H1 (cell line): ENCODE measurements at regions not wholly inside any gene's neighbourhood (a gene's known extent, or its start where the extent isn't known, plus 50 kb on each side); places are given as distances from the start of the nearest gene placed in this dataset.

Experiments used
- ATF2 ChIP-seq: IDR thresholded peaks from 2 replicates; pipeline ENCODE4 v1.6.1; 2012; ENCODE audit warnings: low read length, inconsistent platforms
- RXRA ChIP-seq: IDR thresholded peaks from 2 replicates; pipeline ENCODE4 v1.6.1; 2011; ENCODE audit warnings: low read depth, mild to moderate bottlenecking, low read length, moderate library complexity; ENCODE audit not compliant: insufficient read depth
- SRF ChIP-seq: IDR thresholded peaks from 2 replicates; pipeline ENCODE4 v1.6.1; 2011; ENCODE audit warnings: mild to moderate bottlenecking, low read depth, low read length, moderate library complexity
- TF ChIP-seq, protein P1 (sequence below): fragments of 300-600 bp; sonication (generic); IDR thresholded peaks from 2 replicates; pipeline ENCODE4 v1.7.1; 2012; ENCODE audit warnings: low read length, moderate library complexity, mild to moderate bottlenecking, inconsistent platforms; ENCODE audit not compliant: insufficient replicate concordance

GRCh38 chr10:2746638-2747037 lies 320.7 kb upstream of the PFKP start (continued):
- TF ChIP-seq, protein P1, sequence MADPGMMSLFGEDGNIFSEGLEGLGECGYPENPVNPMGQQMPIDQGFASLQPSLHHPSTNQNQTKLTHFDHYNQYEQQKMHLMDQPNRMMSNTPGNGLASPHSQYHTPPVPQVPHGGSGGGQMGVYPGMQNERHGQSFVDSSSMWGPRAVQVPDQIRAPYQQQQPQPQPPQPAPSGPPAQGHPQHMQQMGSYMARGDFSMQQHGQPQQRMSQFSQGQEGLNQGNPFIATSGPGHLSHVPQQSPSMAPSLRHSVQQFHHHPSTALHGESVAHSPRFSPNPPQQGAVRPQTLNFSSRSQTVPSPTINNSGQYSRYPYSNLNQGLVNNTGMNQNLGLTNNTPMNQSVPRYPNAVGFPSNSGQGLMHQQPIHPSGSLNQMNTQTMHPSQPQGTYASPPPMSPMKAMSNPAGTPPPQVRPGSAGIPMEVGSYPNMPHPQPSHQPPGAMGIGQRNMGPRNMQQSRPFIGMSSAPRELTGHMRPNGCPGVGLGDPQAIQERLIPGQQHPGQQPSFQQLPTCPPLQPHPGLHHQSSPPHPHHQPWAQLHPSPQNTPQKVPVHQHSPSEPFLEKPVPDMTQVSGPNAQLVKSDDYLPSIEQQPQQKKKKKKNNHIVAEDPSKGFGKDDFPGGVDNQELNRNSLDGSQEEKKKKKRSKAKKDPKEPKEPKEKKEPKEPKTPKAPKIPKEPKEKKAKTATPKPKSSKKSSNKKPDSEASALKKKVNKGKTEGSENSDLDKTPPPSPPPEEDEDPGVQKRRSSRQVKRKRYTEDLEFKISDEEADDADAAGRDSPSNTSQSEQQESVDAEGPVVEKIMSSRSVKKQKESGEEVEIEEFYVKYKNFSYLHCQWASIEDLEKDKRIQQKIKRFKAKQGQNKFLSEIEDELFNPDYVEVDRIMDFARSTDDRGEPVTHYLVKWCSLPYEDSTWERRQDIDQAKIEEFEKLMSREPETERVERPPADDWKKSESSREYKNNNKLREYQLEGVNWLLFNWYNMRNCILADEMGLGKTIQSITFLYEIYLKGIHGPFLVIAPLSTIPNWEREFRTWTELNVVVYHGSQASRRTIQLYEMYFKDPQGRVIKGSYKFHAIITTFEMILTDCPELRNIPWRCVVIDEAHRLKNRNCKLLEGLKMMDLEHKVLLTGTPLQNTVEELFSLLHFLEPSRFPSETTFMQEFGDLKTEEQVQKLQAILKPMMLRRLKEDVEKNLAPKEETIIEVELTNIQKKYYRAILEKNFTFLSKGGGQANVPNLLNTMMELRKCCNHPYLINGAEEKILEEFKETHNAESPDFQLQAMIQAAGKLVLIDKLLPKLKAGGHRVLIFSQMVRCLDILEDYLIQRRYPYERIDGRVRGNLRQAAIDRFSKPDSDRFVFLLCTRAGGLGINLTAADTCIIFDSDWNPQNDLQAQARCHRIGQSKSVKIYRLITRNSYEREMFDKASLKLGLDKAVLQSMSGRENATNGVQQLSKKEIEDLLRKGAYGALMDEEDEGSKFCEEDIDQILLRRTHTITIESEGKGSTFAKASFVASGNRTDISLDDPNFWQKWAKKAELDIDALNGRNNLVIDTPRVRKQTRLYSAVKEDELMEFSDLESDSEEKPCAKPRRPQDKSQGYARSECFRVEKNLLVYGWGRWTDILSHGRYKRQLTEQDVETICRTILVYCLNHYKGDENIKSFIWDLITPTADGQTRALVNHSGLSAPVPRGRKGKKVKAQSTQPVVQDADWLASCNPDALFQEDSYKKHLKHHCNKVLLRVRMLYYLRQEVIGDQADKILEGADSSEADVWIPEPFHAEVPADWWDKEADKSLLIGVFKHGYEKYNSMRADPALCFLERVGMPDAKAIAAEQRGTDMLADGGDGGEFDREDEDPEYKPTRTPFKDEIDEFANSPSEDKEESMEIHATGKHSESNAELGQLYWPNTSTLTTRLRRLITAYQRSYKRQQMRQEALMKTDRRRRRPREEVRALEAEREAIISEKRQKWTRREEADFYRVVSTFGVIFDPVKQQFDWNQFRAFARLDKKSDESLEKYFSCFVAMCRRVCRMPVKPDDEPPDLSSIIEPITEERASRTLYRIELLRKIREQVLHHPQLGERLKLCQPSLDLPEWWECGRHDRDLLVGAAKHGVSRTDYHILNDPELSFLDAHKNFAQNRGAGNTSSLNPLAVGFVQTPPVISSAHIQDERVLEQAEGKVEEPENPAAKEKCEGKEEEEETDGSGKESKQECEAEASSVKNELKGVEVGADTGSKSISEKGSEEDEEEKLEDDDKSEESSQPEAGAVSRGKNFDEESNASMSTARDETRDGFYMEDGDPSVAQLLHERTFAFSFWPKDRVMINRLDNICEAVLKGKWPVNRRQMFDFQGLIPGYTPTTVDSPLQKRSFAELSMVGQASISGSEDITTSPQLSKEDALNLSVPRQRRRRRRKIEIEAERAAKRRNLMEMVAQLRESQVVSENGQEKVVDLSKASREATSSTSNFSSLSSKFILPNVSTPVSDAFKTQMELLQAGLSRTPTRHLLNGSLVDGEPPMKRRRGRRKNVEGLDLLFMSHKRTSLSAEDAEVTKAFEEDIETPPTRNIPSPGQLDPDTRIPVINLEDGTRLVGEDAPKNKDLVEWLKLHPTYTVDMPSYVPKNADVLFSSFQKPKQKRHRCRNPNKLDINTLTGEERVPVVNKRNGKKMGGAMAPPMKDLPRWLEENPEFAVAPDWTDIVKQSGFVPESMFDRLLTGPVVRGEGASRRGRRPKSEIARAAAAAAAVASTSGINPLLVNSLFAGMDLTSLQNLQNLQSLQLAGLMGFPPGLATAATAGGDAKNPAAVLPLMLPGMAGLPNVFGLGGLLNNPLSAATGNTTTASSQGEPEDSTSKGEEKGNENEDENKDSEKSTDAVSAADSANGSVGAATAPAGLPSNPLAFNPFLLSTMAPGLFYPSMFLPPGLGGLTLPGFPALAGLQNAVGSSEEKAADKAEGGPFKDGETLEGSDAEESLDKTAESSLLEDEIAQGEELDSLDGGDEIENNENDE: no peak
- no peak for TF ChIP-seq SRF
- no peak for TF ChIP-seq RXRA
- no peak for TF ChIP-seq ATF2
